ENCODE measurements at regions not wholly inside any gene's neighbourhood (a gene's known extent, or its start where the extent isn't known, plus 50 kb on each side); places are given as distances from the start of the nearest gene placed in this dataset.
A peak's percentile ranks its signal among the peaks of the same experiment; 100 is the strongest.

DNA sequence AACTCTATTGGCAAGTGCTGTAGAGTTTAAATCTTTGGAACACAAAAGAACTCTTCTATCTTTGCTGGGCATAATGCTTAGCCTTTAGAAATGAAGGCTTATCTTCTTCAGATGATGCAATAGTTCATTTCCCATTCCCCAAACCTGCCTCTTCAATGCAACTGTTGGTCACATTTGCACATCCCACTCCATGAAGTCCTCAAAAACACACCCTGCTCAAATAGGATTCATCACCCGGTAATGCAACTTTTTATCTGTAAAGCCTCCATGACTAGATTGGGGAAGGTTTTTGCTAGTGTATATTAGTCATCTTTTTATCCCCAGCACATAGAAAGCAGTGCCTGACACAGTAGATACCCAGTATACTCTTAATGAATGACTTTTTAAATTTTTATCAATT, 376.4 kb downstream of the RBM43 start:
- DNase-seq, result no peak

DNA sequence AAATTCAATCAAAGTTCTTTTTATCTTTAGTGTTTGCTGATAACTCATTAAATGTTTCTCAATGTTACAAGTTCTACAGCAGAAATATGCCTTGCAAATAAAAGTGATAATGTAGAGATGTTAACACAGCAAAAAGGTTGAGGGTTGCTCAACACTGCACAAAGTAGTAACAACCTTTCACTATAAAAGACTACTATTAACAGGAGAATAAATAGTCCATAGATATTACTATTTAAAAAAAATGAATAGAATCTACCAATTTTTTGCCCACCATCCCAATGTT, 378.1 kb downstream of the RBM43 start:
- DNase-seq, result no peak

DNA sequence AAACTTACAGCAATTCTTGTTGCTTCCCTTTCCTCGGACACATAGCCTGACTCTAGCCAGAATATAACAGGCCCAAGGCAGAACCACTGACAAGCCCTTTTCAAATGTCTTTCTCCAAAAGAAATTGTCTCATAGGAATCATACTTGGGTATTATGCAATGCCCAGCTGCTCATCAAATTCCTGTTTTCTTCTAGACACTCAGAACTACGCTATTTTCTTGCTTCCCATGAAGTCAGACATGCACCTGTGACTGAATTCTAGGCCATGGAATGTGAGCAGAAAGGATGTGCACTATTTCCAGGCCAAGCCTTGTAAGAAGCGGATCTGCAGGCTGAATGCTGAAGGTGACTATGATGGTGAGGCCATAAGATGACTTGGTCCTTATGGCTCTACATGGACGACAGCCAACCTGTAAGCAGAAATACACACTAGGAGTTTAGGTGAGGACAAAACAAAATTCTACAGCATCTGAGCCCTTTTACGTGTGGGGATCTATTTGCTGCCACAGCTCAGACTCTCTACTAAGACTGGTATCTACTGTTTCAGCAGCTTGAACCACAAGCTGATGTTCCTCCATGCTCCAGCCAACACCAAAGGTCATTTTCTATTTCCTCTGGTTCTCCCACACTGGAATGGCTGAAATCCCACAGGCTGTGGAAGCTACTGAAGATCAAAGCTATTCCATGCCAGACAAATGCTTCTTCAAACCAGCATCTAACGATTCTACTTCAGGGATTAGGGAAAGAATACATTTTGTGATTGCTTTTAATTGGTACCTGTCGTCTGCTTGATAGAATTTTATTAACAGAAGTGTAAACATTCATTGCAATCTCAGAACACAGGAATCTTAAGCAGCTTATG, 378.7 kb downstream of the RBM43 start:
- DNase-seq, result no peak

DNA sequence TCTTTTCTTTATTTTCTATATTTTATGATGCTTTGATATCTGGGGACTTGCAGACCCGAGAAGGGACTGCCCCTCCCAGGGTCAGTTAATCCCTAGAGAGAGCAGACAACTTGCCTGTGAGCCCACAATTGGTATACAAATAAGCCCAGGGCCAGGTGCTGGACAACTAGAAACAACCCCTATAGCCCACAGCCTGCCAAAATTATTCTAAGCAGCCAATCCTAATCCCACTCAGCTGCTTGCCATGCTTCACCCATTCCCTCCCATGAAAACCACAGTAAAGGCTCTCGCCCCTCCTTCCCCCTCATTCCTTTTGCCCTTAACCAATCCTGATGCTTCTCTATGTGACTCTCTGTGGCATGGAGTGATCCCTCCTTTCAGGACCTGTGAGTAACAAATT, 380.7 kb downstream of the RBM43 start:
- DNase-seq, result no peak

DNA sequence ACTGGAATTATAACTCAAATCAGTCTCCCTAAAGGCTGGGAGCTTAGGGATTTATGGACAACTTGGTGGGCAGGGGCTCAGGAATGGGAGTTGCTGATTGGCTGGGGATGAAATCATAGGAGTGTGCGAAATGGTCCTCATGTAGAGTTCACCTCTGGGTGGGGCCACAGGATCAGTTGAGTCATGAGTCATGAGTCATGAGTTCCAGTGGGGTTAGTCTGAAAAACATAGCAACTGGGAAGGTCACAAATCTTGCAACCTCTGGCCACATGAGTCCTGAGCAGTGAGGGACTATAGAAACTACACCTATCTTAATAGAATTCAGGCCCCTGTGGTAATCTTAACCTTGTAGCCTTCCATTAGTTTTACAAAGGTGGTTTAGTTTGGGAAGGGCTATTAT, 383.3 kb downstream of the RBM43 start:
- peak; percentile 10 for DNase-seq

DNA sequence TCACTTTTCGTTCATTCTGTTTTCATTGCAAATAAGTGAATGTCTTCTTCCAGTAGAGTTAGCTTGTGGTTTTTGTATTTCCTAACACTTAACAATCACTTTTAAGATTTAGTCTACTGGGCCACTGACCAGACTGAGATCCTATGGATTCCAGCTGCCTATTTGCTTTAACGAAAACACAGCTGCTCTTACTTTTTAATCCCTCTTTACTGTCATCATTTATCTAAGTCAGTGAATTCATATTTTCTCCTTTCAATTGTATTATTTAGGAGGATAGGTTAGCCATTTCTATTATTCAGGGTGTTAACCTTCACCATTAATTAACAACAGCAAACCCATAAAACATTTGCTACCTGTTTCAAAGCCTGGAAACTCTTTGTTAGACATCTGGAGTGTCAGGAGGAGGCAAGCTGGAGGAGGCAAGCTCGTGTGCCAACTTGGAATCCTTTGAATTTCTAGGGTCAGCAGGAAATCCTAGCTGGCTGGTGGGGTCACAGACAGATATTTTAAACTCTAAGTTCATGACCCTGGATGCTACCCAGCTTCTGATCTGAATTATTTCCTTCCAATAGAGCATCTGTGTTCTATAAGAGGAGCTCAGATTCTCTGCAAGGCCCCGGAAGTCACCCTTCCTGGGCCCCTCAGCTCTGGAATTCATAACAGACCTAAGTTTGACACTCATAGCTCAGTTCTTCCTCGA, 385.3 kb downstream of the RBM43 start:
- DNase-seq, result no peak

DNA sequence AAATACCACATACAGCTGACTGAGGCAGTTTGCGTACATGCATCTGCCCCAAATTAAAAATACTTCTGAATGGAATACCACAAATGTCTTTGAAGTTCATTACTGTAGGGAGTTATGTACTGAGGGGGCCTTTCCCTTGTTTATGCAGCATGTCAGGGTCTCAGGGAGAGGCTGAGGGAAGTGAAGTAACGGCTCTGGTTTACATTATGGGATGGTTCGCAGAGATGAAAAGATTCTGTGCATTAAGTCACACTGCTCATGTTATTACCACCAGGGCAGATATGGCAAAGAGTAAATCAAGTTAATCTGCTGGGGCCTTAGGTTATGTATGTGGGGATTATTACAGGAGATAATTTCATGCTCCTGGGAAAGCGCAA, 385.9 kb upstream of the RND3 start:
- no peak for DNase-seq

DNA sequence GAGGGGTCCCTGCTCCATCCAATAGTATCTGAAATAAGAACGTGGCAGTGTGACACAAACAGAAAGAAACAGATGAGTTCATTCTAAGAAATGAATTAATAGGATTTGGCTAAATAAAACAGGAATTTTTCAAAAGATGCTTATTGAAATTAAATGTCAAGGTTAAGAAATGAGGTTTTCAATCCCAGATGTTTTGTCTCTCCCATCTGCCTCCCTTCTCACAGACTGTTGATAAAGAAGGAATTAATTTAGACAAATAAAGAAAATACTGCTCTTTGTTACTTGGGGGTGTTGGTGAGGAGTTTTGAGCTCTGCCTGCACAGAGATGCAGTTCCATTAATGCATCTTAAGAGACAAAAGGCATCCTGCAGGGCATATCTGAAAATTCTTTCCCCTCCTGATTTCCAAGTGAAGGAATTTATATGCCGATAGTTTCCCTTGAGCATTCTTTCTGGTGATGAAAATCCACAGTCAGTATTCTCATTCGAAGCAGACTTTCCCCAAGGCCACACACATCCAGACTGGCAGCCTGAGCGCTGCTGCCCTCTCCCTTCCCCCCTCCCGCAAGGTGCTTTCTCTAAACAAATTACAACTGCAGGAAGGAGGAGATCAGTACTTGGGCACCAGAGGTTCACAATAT, 385.4 kb upstream of the RND3 start:
- DNase-seq, result no peak

DNA sequence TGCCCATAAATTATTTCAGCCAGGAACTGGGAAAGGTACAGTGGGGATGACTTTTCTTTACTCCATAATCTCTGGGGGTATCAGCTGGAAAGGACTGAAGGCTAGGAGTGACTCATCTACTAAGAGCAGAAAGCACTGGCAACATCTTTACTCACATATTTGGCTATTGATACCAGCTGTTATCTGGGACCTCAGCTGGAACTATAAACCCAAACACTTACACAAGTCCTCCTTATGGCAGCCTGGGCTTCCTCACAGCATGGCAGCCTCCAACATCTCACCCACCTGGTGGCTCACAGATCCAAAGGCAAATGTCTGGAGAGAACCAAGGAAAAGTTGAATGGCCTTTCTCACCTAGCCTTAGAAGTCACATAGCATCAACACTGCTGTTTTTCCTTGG, 379.0 kb upstream of the RND3 start:
- DNase-seq, result no peak

DNA sequence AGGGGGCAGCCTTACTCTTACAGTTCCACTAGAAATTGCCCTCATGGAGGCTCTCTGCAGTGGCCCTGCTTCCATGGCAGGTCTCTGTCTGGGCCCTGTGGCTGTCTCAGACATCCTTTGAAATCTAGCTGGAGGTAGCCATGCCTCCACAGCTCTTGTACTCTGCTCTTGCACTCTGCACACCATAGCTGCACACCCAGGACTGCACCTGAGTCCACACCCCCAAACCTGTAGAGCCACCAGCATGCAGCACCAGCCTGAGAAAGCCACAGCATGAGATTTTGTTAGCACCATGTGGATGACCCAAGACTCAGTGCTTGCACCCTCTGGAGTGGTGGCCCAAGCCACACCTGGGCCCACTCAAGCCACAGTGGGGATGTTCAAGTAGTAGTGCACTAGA, 376.2 kb upstream of the RND3 start:
- no peak for DNase-seq

DNA sequence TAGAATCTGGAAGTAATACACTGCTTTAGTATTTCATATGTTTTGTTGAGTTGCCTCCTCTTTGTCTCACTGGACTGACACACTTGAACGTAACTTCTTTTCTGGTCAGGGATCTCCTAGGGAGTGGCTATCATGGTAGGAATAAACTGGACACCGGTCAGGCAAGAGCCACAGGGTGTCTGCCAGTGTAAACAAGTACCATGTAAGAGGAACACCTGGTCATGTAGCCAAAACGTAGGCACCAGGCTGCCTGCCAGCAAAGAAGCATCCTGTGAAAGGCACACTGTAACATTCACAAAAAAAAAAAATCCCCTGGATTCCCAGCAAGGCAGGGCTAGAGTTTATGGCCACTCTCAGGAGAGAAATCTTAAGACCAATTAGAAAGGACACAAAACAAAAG, 372.8 kb upstream of the RND3 start:
- no peak for DNase-seq

DNA sequence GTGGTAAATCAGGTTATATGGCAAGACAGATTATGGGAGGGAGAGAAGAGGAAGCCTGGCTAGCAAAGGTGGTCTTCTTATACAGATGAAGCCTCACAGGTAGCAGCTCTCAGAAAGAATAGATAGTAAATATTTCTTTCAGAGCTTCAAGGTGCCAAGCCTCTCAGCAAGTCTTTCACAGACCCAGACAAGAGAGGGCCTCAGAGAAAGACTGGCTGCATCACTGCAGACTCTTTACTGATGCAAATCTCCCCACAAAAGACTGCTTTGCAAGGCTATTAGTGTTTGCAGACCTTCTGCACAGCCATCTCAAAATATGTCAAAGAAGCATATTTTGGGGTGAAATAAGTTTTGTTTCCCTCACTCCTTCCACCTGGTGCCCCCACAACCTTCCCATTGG, 372.4 kb upstream of the RND3 start:
- no peak for DNase-seq

DNA sequence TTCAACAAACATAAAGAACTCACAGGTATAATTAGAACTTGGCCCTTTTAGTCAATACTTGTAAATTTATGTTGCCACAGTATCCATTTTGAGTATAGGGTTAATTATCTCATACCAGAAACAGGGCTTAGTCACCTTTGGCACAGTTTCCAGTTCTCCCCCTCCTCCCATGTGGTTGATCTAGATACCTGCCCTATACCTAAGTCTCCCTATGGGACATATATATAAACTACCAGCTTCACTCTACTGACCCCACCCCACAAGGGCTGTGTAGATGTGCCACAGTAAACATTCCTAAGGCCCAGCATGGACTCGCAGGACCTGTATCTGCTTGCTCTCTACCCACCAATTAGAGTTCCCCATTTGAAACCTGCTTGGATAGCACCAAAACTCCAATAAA, 371.7 kb upstream of the RND3 start:
- no peak for DNase-seq

DNA sequence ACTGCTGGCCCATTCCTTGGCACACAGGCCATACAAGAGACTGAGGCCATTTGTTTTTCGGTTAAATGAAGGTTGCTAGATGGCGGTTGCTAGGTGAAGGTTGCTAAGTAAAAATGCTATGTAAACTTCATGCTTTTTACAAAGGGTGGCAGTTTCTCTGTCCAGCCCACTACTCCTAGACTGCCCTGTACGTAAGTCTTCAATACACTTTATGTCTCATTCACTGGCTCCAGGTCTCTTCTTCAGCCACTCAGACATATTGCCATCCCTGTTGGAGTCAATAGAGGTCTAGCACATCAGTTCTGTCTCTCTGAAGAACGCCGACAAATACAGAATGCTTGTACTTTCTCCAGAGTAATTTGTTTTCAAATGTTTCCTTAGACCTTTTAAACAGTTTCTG, 370.9 kb upstream of the RND3 start:
- no peak for DNase-seq

DNA sequence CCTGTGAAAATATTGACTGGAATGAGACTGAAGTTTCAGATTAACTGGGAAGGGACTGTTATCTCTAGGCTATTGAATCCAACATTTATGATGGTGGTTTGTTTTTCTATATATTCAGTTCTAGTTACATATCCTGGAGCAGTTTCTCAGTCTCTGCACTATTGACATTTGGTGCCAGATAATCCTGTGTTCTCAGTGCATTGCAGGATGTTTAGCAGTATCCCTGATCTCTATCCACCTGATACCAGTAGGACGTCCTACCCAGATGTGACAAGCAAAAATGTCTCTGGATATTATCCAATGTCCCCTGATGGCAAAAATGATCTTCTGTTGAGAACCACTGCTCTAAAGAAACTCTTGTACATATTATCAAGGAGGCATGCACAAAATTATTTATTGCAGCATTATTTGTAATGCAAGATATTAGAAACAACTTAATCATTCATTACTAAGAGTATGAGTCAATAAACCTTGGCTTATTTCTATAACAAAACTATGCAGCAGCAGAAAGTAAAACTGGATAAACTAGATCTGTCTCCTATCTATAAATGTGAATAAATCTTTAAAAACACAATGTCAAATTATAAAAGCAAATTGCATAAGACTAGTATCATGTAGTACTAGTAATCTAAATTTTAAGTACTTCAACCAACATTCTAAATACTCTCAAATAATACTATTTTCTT, 369.3 kb upstream of the RND3 start:
- no peak for DNase-seq

DNA sequence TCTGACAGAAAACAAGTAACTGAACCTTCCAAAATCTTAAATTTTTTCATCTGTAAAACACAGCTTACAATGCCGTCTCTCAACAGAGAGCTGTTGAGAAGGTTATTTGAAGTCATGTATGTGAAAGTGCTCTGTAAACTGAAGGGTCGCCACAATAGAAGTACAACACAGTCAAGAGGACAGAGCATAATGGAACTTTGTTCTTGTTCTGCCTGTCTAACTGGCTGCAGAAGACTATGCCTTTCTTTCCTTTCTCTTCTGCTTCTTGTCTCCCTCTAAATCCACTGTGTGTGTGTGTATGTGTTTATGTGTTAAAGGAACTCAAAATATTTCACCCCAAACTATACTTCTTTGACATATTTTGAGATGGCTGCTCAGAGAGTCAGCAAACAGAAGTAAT, 365.8 kb upstream of the RND3 start:
- DNase-seq, result no peak

DNA sequence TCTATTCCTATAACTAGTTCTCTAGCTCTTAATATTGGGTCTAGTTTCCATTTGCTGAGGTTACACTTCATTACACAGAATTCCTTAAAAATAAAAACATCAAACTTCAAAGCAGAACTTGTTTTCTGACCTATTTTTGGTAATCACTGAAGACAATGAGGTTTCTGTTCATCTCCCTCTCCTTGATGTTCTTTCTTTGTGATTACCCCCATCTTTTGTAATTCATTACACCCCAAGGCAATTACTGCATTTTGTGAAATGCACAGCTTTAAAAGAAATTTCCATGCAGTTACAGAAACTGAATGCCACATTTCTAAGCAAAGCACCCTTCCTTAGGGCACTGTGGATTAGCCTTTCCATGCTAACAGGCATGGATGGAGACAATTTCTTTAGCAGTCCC, 363.2 kb upstream of the RND3 start:
- no peak for DNase-seq

DNA sequence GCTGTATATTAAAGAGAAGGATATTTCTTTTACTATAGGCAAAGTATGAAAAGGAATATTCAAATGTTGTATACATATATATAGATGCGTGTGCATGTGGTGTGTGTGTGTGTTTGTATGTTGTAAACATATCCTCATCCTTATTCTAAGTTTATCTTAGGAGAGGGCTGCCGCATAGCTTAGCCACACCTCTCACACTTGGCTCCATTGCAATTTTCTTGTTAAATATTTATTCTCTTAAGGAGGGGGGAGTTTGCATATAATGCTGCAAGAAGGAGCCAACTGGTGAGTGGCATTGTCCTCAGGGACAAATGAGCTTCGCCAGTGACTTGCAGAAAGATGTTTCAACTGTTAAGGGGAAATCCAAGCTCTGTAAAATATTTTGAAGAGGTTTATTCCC, 360.1 kb upstream of the RND3 start:
- no peak for DNase-seq

DNA sequence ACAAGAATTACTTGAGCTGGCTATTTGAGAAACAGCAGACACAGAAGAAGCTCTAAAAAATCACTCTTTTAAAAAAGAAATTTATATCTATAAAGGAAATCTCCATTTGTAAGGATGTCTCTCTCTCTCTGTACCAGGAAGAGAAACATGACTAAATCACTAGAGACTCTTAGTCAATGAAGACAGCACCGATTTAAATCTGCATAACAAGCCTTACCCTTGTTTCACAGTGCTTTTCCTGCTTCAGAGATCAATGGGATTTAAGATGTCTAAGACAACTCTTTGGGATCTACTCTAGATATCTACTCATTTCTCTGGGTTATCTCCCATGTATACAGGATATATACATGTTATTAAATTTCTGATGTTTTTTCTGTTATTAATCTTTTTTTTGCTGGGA, 359.2 kb upstream of the RND3 start:
- DNase-seq, result no peak

DNA sequence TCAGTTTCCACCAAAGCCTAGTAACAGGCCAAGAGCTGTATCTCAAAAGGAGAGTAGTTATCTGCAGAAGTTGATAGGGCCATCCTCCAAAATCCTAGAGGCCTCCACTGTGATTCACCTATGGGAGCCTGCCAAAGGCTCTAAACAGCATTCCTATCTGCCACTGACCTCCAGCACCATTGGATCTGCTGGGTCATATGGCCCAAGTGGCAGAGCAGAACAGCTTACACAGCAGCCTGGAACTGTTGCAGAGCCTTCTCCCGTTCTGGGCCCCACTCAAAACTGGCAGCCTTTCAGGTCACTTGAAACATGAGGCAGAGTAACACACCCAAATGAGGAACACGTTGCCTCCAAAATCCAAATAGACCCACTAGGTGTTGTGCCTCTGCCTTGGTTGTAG, 345.2 kb upstream of the RND3 start:
- no peak for DNase-seq

DNA sequence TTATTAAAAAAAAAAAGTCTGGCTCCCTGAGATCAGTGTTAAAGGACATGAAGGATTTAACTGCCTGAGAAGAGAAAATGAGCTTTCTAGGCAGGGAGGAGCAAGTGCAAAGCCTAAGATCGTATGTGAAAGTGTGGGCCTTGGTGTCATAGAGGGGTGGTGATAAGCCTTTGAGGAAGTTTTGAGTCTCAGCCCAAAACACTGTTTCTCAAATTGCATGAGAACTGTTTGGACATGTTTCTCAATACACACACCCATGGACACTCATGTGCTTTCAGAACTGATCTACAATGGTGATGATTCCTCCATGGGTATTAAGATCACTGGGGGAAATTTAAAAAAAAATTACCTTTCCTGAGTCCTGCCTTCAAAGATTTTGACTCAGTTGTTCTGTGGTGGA, 336.7 kb upstream of the RND3 start:
- DNase-seq, result no peak

DNA sequence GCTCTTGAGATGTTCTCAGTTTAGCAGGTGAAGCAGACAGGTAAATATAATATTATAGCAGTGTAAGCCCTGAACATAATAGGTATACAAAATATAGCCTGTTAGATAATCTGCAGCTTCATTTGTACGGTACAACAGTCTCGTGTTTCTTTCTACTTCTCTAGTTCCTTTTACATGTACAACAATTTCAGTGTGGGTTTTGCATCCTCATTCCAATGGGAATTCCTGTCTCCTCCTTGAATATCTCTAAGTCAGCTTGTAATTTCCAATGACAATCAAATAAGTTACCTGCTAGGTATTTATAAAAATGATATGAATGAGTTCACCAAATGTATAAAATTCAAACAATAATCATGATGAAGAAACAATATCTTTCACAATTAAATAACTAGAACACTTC, 330.0 kb upstream of the RND3 start:
- DNase-seq, result no peak

DNA sequence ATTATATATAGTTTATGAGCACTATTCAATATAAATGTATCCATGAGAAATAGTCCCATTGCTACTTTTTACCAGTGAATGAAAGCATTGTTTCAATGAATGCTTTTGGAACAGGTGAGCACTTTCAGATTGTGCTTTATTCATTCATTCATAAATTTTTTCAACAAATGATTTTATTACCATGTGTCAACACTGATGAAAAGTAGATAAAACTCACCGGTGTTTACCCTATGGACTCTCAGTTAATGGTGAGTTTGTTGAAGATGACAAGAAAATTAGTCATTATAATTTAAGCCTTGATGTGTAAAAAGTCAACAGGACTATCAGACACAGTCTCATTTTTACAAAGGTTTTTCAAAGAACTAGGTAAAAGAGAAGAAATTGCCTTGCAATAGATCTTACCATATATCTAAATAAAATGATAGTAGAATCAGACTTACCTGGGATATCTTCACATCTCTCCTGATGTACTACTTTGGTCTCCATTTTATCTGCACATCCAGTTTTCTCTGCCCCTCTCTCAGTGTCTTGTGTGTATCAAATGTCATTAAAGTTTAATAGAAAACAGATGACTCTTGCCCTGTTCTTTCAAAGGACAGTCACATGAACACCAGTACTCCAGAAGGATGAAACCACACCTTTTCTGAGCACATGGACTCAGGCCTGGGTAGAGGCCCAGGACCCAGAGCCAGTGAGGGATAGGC, 325.3 kb upstream of the RND3 start:
- no peak for DNase-seq
